ENCODE measurements at regions not wholly inside any gene's neighbourhood (a gene's known extent, or its start where the extent isn't known, plus 50 kb on each side); places are given as distances from the start of the nearest gene placed in this dataset.

- H3K27me3 ChIP-seq (ENCODE audit: control insufficient read depth, insufficient read depth, low read length) = no peaks in the 10 kb centered on the region
- CTCF ChIA-PET = interaction anchor here (0.5 to 0.7 kb wide), 2 partner anchors 100 to 160 kb away, joined by 3 read pairs; no protein-coding TSS in a partner anchor
- H3K27ac ChIP-seq (ENCODE audit: low read depth, low read length) = no peak overlapping the region
- no peak for DNase-seq (ENCODE audit: low read depth, low spot score)
- H3K4me3 ChIP-seq (ENCODE audit: low read depth, low read length) = no peak overlapping the region
- no peaks in the 10 kb centered on the region for H3K9me3 ChIP-seq (ENCODE audit: control insufficient read depth, insufficient read depth, low read length)
- POLR2A ChIA-PET = interaction anchor here (0.7 kb wide), 1 partner anchor 207 kb away, joined by 4 read pairs; no protein-coding TSS in a partner anchor
- no peak for TF ChIP-seq CTCF (IDR thresholded peaks at IDR 0.05; ENCODE audit: low read depth, low read length)
These were observed 142.5 kb upstream of the UBE2E1 start for GRCh38 chr3:23663246-23663645.

DNA sequence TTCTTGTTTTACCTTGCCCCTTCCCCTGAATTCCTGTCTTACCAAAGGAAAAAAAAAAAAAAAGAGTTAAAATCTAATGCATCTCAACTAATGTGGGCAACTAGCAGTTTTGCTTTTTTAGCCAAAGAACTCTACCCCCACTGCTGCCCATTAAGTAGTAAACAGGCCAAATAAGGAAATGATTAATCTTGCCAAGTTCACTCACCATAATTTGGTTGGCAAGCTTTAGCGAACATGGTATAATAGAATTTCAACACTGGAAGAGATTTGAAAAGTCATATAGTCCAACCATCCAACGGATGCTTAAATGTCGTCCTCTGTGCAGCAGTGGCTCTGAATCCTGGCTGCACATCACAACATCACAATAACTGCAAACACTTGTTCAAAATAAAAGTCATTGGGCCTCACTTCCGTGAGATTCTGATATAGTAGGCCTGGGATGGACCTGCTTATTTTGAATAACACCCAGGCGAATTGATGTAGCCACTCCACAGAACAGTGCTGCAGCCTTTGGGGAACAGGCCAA, 142.0 kb upstream of the UBE2E1 start:
- no peak for DNase-seq (ENCODE audit: low read depth, low spot score)
- Histone ChIP-seq H3K27me3 (ENCODE audit: control insufficient read depth, insufficient read depth, low read length) (no peaks in the 10 kb centered on the region), H3K4me3 (ENCODE audit: low read depth, low read length) (no peak overlapping the region), H3K27ac (ENCODE audit: low read depth, low read length) (no peak overlapping the region), H3K9me3 (ENCODE audit: control insufficient read depth, insufficient read depth, low read length) (no peaks in the 10 kb centered on the region)
- CTCF ChIA-PET = interaction anchor here (0.7 kb wide), 1 partner anchor 160 kb away, joined by 3 read pairs; no protein-coding TSS in a partner anchor
- POLR2A ChIA-PET = interaction anchor here (0.7 to 1.0 kb wide), 2 partner anchors 206 to 253 kb away, joined by 4 read pairs; partner anchors contain the start of genes NKIRAS1 and RPL15
- TF ChIP-seq CTCF (IDR thresholded peaks at IDR 0.05; ENCODE audit: low read depth, low read length) = no peak

DNA sequence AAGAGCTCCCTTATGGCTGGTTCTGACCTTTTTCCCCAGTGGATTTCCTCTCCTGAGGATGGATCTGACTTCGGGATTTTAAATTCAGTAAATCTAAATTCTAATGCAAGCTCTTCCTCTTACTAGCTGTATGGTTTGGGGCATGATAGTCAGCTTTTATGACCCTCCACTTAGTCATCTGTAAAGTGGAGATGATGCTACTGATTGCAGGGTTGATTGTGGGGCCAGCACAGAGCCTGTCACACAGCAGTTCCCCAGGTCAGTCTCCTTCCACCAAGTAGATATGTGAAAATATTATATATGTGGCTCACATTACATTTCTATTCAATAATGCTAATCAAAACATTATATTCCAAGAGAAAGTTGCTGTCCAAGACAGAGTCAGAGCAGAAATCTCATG, 141.3 kb upstream of the UBE2E1 start:
- no peaks in the 10 kb centered on the region for H3K9me3 ChIP-seq (ENCODE audit: control insufficient read depth, insufficient read depth, low read length)
- ChIA-PET CTCF (no interaction called here), POLR2A (interaction anchor here (1.0 kb wide), 1 partner anchor 252 kb away, joined by 4 read pairs; the partner anchor contains the start of genes NKIRAS1 and RPL15)
- DNase-seq (ENCODE audit: low read depth, low spot score) = no peak
- H3K4me3 ChIP-seq (ENCODE audit: low read depth, low read length) = no peak overlapping the region
- TF ChIP-seq CTCF (IDR thresholded peaks at IDR 0.05; ENCODE audit: low read depth, low read length) = no peak
- H3K27ac ChIP-seq (ENCODE audit: low read depth, low read length) = no peak overlapping the region
- H3K27me3 ChIP-seq (ENCODE audit: control insufficient read depth, insufficient read depth, low read length) = no peaks in the 10 kb centered on the region

DNA sequence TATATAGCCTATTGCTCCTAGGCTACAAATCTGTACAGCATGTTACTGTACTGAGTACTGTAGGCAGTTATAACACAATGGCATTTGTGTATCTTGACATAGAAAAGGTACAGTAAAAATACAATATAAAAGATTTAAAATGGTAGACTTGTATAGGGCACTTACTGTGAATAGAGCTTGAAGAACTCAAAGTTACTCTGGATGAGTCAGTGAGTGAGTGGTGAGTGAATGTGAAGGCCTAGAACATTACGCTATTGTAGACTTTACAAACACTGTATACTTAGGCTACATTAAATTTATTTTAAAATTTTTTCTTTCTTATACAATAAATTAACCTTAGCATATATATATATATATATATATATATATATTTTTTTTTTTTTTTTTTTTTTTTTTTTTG, 140.0 kb upstream of the UBE2E1 start:
- no peak for DNase-seq (ENCODE audit: low read depth, low spot score)
- CTCF ChIA-PET = no interaction called here

More for the DNA sequence above, 140.0 kb upstream of the UBE2E1 start:
- Histone ChIP-seq H3K9me3 (ENCODE audit: control insufficient read depth, insufficient read depth, low read length) (no peaks in the 10 kb centered on the region), H3K27ac (ENCODE audit: low read depth, low read length) (no peak overlapping the region), H3K4me3 (ENCODE audit: low read depth, low read length) (no peak overlapping the region), H3K27me3 (ENCODE audit: control insufficient read depth, insufficient read depth, low read length) (no peaks in the 10 kb centered on the region)
- POLR2A ChIA-PET = no interaction called here
- no peak for TF ChIP-seq CTCF (IDR thresholded peaks at IDR 0.05; ENCODE audit: low read depth, low read length)

All from AG04450 (cell line).